Esophagus muscularis mucosa (tissue), 4 donors: ENCODE measurements at regions not wholly inside any gene's neighbourhood (a gene's known extent, or its start where the extent isn't known, plus 50 kb on each side); places are given as distances from the start of the nearest gene placed in this dataset.

Experiments used
- DNase-seq: peaks from one replicate; pipeline ENCODE4 v3.0.0-alpha.2; 2017; ENCODE audit errors: extremely low spot score
- H3K27ac ChIP-seq, 4 donors: fragments of 200-600 bp; sonication (generic); replicated peaks in 1 of 4; 1 replicate in 3 of 4; 2 replicates in 1 of 4; pipeline ENCODE4 v1.5.1; 2016 to 2019; ENCODE audit warnings: mild to moderate bottlenecking in 1 of 4
- H3K27me3 ChIP-seq, 4 donors: fragments of 200-600 bp; sonication (generic); one replicate each; pipeline versions ENCODE4 v1.5.1 to v1.6.0; 2016 to 2019
- H3K36me3 ChIP-seq, 4 donors: fragments of 200-600 bp; sonication (generic); one replicate each; pipeline ENCODE4 v1.5.1; 2016 to 2019
- H3K4me1 ChIP-seq, 4 donors: fragments of 200-600 bp; sonication (generic); one replicate each; pipeline ENCODE4 v1.5.1; 2016 to 2019
- H3K4me3 ChIP-seq, 4 donors: fragments of 200-600 bp; sonication (generic); 1 replicate in 2 of 4; 2 replicates in 2 of 4; pipeline ENCODE4 v1.5.1; 2016 to 2019; ENCODE audit warnings: mild to moderate bottlenecking in 4 of 4, moderate library complexity in 1 of 4
- H3K9me3 ChIP-seq, 4 donors: fragments of 200-600 bp; sonication (generic); 1 replicate in 3 of 4; 2 replicates in 1 of 4; pipeline ENCODE4 v1.5.1; 2016 to 2019
- EP300 ChIP-seq: sonication (generic); formaldehyde crosslinking; IDR thresholded peaks from one replicate; pipeline ENCODE4 v1.6.1; 2017; ENCODE audit warnings: antibody characterized with exemption
- POLR2A ChIP-seq: fragments of 450-650 bp; IDR thresholded peaks from one replicate; pipeline ENCODE4 v1.6.1; 2017; ENCODE audit warnings: antibody characterized with exemption, moderate library complexity, mild to moderate bottlenecking, low read depth
- POLR2AphosphoS5 ChIP-seq, 2 donors: sonication (generic); formaldehyde crosslinking; IDR thresholded peaks; one replicate each; pipeline ENCODE4 v1.6.1; 2017; ENCODE audit warnings: antibody characterized with exemption in 2 of 2
- WGBS: methylation state at CpG from one replicate; pipeline ENCODE4 v1.1.5; 2018; 5-methylcytosine and 5-hydroxymethylcytosine counted together
- intact Hi-C: fragments of 100-400 bp; cut with DNase I; formaldehyde crosslinking; loops from one replicate; pipeline ENCODE4 v1.15.1; 2023
- TF ChIP-seq, protein P1 (sequence below), 3 experiments: fragments of 200-600 bp in 2 of 3; fragments of 450-650 bp in 1 of 3; sonication (generic) in 2 of 3; IDR thresholded peaks; one replicate each; pipeline ENCODE4 v1.5.1; 2017 to 2019; ENCODE audit warnings: antibody characterized with exemption in 3 of 3, mild to moderate bottlenecking in 2 of 3, moderate library complexity in 1 of 3

DNA sequence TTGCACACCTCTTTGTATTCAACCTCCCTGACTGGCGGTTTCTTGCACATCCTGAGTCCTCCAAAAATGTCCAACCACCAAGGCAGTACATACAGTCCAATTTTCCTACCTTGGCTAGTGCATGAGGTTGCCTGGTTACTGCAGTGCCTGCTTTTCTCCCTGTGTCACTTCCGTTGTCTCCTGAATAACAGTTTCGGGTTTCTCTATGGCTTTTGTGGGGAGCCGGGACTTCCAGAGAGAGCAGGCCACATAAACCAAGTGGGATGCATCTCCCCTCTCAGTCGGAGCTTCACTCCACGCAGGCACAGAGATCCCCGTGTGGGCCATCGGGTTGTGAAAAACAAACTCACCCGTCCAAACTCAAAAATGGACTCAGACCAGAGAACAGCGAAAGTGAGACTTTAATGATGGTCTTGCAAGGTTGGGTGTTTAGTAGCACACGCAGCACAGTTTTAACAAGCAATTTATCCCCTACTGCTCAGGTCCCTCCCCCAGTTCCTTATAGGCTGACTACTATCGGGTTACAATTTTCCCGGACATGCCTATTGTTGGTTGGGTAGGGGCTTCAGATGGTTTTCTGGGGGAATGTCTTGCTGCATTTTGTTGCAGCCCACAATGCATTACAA lies 173.1 kb downstream of the POU4F1 start:
- no peaks in the 10 kb centered on the region for H3K27me3 ChIP-seq
- H3K4me3 ChIP-seq = no peak overlapping the region
- 70% methylated on average over 13 of the region's 13 CpGs for WGBS
- no peaks in the 10 kb centered on the region for H3K36me3 ChIP-seq
- intact Hi-C loops = no loop called here
- no peak for TF ChIP-seq POLR2AphosphoS5 (IDR thresholded peaks at IDR 0.05)
- no peak for TF ChIP-seq EP300
- no peak for TF ChIP-seq POLR2A
- TF ChIP-seq, protein P1, sequence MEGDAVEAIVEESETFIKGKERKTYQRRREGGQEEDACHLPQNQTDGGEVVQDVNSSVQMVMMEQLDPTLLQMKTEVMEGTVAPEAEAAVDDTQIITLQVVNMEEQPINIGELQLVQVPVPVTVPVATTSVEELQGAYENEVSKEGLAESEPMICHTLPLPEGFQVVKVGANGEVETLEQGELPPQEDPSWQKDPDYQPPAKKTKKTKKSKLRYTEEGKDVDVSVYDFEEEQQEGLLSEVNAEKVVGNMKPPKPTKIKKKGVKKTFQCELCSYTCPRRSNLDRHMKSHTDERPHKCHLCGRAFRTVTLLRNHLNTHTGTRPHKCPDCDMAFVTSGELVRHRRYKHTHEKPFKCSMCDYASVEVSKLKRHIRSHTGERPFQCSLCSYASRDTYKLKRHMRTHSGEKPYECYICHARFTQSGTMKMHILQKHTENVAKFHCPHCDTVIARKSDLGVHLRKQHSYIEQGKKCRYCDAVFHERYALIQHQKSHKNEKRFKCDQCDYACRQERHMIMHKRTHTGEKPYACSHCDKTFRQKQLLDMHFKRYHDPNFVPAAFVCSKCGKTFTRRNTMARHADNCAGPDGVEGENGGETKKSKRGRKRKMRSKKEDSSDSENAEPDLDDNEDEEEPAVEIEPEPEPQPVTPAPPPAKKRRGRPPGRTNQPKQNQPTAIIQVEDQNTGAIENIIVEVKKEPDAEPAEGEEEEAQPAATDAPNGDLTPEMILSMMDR (IDR thresholded peaks at IDR 0.05) = no peak
- H3K9me3 ChIP-seq = no peaks in the 10 kb centered on the region
- no peaks in the 10 kb centered on the region for H3K4me1 ChIP-seq
- no peak for DNase-seq
- H3K27ac ChIP-seq = no peak overlapping the region

DNA sequence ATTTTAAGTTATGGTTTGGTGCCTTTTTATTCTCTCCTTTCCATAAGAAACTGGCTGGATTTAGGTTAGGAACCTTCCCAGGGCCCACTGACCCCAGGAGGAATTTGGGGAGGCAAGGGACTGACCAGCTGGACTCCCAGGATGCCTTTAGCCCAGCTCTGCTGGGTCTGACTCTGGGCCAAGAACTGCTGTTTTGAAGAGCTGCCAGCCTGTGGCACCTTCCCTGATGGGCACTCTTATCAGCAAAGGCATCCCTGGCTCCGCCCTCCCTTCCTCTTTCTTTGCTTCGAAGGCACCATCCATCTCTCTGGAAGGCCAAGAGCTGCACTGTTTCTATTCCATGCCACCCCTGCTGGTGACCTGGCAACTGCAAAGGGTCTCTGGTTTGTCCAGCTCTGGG lies 174.7 kb downstream of the POU4F1 start:
- H3K27me3 ChIP-seq = no peaks in the 10 kb centered on the region
- TF ChIP-seq, protein P1 (IDR thresholded peaks at IDR 0.05) = no peak
- TF ChIP-seq EP300 (no peak), POLR2AphosphoS5 (IDR thresholded peaks at IDR 0.05) (no peak), POLR2A (no peak)
- no peaks in the 10 kb centered on the region for H3K9me3 ChIP-seq
- no peak for DNase-seq
- intact Hi-C loops = no loop called here
- H3K27ac ChIP-seq = no peak overlapping the region
- no peaks in the 10 kb centered on the region for H3K4me1 ChIP-seq
- no peak overlapping the region for H3K4me3 ChIP-seq
- 69% methylated on average over 2 of the region's 2 CpGs for WGBS
- H3K36me3 ChIP-seq = no peaks in the 10 kb centered on the region

DNA sequence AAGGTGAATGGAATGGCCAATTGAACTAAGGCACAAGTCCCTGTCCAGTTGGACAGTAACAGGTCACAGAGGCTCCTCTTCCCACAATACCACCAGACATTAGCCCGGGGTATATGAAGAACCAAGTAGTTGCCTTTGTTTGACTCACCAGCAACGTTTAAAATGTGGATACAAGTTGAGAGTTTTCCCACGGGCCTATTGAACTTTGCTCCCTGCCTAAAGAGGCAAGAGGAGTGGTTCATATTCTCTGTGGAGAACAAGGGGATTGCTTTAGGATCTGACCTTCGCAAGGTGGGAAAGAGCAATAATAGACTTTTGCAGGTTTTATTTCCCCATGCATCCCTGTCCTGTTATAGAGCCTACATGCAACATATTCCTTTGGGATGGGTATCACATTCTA lies 177.2 kb downstream of the POU4F1 start:
- no peaks in the 10 kb centered on the region for H3K9me3 ChIP-seq
- no peak overlapping the region for H3K27ac ChIP-seq
- TF ChIP-seq POLR2AphosphoS5 (IDR thresholded peaks at IDR 0.05) (no peak), POLR2A (no peak), EP300 (no peak)
- TF ChIP-seq, protein P1 (IDR thresholded peaks at IDR 0.05) = no peak
- 67% methylated on average over 4 of the region's 4 CpGs for WGBS
- no peak overlapping the region for H3K4me3 ChIP-seq
- intact Hi-C loops = no loop called here
- DNase-seq = no peak
- H3K27me3 ChIP-seq = no peaks in the 10 kb centered on the region
- H3K4me1 ChIP-seq = no peaks in the 10 kb centered on the region
- no peaks in the 10 kb centered on the region for H3K36me3 ChIP-seq

DNA sequence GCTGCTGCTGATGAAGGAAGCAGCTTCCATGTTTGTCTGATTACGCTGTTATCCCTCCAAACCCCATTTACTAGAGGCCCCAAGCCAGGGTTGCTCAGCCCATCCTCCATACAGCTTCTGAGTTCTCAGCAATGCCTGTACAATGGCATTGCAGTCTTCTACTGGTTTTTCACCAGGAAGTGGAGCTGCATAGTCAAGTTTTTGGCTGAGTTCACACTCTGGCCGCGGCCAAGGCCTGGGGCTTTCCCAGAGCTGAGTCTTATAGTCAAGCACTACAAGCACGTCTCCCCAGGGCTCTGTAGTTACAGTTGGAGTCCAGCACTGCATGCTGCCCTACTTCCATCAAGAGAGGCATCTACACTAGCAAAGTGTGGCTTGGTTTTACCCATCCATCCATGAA lies 182.5 kb downstream of the POU4F1 start:
- TF ChIP-seq POLR2AphosphoS5 (IDR thresholded peaks at IDR 0.05) (no peak), POLR2A (no peak)
- no peaks in the 10 kb centered on the region for H3K27me3 ChIP-seq

DNA sequence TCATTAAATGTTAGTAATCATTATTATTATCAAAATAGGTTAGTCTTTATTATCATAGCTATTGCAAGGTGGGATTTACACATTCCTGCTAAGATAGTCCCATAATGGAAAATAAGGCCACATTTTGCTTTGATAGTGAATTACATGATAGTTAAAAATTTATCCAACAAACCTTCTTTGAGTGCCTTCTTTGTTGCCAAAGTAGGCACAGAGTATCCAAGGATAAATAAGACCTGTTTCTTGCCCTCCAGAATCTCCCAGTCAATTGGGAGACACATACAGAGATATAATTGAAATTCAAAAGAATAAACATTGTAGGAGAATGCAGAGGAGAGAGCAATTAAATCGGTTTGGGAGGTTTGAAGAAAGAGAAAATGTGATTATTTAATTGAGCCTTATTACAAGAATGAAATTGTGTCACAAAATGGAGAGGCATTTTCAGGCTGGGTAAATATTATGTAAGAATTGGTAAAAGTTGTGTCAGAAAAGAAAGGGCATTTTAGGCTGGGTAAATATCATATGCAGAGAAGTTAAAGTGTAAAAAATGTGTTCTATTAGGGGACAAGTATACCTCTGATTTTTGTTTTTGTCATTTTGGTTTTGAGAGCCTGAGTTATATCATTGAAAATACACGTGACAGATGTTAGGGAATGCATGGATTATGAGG lies 189.3 kb downstream of the POU4F1 start:
- Histone ChIP-seq H3K4me1 (no peaks in the 10 kb centered on the region), H3K9me3 (no peaks in the 10 kb centered on the region), H3K4me3 (no peak overlapping the region), H3K27me3 (peaks cover 0 to 3% (median 0%) of the 10 kb centered on the region in 4 donors), H3K36me3 (no peaks in the 10 kb centered on the region), H3K27ac (no peak overlapping the region)
- no peak for TF ChIP-seq POLR2AphosphoS5 (IDR thresholded peaks at IDR 0.05)
- TF ChIP-seq, protein P1 (IDR thresholded peaks at IDR 0.05) = no peak
- no peak for TF ChIP-seq EP300
- TF ChIP-seq POLR2A = no peak
- WGBS = 65% methylated on average over 2 of the region's 2 CpGs
- no peak for DNase-seq
- intact Hi-C loops = no loop called here

More for the DNA sequence above, 182.5 kb downstream of the POU4F1 start:
- Histone ChIP-seq H3K4me1 (no peaks in the 10 kb centered on the region), H3K36me3 (no peaks in the 10 kb centered on the region), H3K9me3 (no peaks in the 10 kb centered on the region), H3K27ac (no peak overlapping the region), H3K4me3 (no peak overlapping the region)
- DNase-seq = no peak
- 71% methylated on average over 4 of the region's 4 CpGs for whole genome bisulfite sequencing
- intact Hi-C loops = no loop called here
